Uterus (tissue), 3 donors: ENCODE measurements at regions not wholly inside any gene's neighbourhood (a gene's known extent, or its start where the extent isn't known, plus 50 kb on each side); places are given as distances from the start of the nearest gene placed in this dataset.

ENCODE experiments used
- DNase-seq, 2 donors: peaks; one replicate each; pipeline ENCODE4 v3.0.0-alpha.2; 2019 to 2020
- H3K27ac ChIP-seq, 2 donors: fragments of 200-600 bp; sonication (generic); 1 replicate in 1 of 2; 2 replicates in 1 of 2; pipeline ENCODE4 v1.5.1; 2016 to 2018
- H3K27me3 ChIP-seq, 2 donors: fragments of 200-600 bp; sonication (generic); one replicate each; pipeline ENCODE4 v1.5.1; 2018 to 2019; ENCODE audit warnings: control low read depth in 1 of 2
- H3K36me3 ChIP-seq, 2 donors: fragments of 200-600 bp; sonication (generic); one replicate each; pipeline ENCODE4 v1.5.1; 2019; ENCODE audit warnings: control low read depth in 1 of 2
- H3K4me1 ChIP-seq, 2 donors: fragments of 200-600 bp; sonication (generic); one replicate each; pipeline ENCODE4 v1.5.1; 2018 to 2019; ENCODE audit warnings: control low read depth in 1 of 2
- H3K4me3 ChIP-seq, 2 donors: fragments of 200-600 bp; sonication (generic); 1 replicate in 1 of 2; 2 replicates in 1 of 2; pipeline ENCODE4 v1.5.1; 2018 to 2019; ENCODE audit warnings: mild to moderate bottlenecking in 1 of 2
- H3K9me3 ChIP-seq, 2 donors: fragments of 200-600 bp; sonication (generic); one replicate each; pipeline ENCODE4 v1.5.1; 2019; ENCODE audit warnings: control low read depth in 1 of 2
- POLR2A ChIP-seq, 2 donors: fragments of 450-650 bp; IDR thresholded peaks; one replicate each; pipeline ENCODE4 v1.6.1; 2016; ENCODE audit warnings: antibody characterized with exemption in 2 of 2, mild to moderate bottlenecking in 1 of 2, moderate library complexity in 1 of 2
- intact Hi-C: fragments of 100-400 bp; cut with DNase I; formaldehyde crosslinking; loops from one replicate; pipeline ENCODE4 v1.15.1; 2023; ENCODE audit warnings: low total_unique reads
- TF ChIP-seq, protein P1 (sequence below), 4 experiments: fragments of 200-600 bp in 2 of 4; fragments of 450-650 bp in 2 of 4; sonication (generic) in 2 of 4; IDR thresholded peaks; one replicate each; pipeline ENCODE4 v1.5.1; 2016 to 2019; ENCODE audit warnings: antibody characterized with exemption in 4 of 4, mild to moderate bottlenecking in 2 of 4, moderate library complexity in 1 of 4
- donor health status: DM: yes; HTN: yes; CAD: no.

DNA sequence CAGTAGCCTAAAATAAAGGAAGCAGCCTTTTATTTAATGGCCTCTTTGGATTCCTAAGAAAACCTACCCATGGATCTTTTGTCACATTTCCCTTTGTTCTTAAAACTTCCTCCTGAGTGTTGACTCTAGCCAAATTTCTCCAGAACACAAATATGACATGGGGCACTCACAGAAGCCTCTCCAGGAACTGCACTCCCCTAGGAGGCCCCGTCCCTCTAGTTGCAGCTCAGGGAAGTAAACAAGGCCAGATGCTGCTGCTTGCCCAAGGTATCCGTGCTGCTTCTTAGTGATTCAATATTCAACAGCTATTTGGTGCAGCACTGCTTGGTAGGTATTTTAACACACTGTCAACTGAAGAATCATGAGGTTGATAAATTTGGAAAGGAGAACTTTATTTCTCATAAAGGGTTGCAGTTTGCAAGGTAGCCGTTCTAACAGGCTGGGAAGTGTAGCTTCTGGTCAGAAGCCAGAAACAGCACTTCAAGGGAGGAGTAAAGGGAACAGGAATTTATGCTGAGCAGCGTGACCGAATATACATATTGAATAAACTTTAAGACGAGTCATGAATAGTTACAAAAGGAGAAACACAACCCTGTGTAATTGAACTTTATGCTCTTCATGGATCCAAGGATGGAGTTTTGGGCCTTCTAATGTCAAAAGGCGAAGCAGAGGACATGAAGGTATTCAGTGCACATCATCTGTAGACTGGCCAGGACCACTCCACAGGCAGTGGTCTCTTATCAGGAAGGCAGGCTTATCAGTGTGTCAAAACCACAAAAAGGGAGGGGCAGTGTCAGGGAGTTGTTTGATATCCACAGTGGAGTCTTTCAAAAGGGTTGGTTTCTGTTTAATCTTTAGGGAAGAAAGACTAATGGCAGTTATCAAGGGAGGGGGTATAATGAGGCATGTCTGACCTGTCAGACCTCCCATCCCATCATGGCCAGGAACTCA is 63.3 kb downstream of the CD24 start:
- no peaks in the 10 kb centered on the region for H3K9me3 ChIP-seq
- no peak for DNase-seq
- intact Hi-C loops = no loop called here

DNA sequence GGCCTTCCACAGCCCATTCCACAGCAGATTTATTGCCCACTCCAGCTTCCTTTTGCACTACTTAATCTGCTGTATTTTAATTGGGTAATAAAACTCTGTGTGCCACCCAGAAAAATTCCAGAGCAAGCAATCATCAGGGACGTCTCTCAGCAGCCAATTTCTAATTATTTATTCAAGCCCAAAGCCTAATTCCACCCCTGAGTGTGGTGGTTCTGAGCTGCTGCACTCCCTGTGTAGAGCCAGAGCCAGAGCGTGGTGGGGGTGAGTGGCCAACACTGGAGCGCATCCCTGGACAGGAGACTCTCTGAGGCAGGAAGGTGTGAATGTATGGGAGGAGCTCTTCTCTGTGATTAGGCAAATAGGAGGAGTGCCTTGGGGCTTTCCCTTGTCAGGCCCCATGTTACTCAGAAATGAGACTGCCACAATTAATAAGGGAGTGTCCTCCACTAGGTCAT is 66.1 kb downstream of the CD24 start:
- DNase-seq = no peak

More for the DNA sequence above, 63.3 kb downstream of the CD24 start:
- Histone ChIP-seq H3K4me3 (no peak overlapping the region), H3K27me3 (no peaks in the 10 kb centered on the region), H3K36me3 (no peaks in the 10 kb centered on the region), H3K27ac (no peak overlapping the region), H3K4me1 (no peaks in the 10 kb centered on the region)
- TF ChIP-seq, protein P1, sequence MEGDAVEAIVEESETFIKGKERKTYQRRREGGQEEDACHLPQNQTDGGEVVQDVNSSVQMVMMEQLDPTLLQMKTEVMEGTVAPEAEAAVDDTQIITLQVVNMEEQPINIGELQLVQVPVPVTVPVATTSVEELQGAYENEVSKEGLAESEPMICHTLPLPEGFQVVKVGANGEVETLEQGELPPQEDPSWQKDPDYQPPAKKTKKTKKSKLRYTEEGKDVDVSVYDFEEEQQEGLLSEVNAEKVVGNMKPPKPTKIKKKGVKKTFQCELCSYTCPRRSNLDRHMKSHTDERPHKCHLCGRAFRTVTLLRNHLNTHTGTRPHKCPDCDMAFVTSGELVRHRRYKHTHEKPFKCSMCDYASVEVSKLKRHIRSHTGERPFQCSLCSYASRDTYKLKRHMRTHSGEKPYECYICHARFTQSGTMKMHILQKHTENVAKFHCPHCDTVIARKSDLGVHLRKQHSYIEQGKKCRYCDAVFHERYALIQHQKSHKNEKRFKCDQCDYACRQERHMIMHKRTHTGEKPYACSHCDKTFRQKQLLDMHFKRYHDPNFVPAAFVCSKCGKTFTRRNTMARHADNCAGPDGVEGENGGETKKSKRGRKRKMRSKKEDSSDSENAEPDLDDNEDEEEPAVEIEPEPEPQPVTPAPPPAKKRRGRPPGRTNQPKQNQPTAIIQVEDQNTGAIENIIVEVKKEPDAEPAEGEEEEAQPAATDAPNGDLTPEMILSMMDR (IDR thresholded peaks at IDR 0.05) = no peak
- TF ChIP-seq POLR2A (IDR thresholded peaks at IDR 0.05) = no peak

GRCh38 chr6:106907754-106908153 is 66.8 kb downstream of the CD24 start:
- no peaks in the 10 kb centered on the region for H3K4me1 ChIP-seq
- intact Hi-C loops = no loop called here
- no peak for DNase-seq
- H3K27me3 ChIP-seq = no peaks in the 10 kb centered on the region
- no peaks in the 10 kb centered on the region for H3K36me3 ChIP-seq
- no peak for TF ChIP-seq POLR2A (IDR thresholded peaks at IDR 0.05)
- TF ChIP-seq, protein P1 (IDR thresholded peaks at IDR 0.05) = no peak
- H3K4me3 ChIP-seq = no peak overlapping the region
- no peak overlapping the region for H3K27ac ChIP-seq
- no peaks in the 10 kb centered on the region for H3K9me3 ChIP-seq

More for the DNA sequence above, 66.1 kb downstream of the CD24 start:
- intact Hi-C loops = no loop called here
- Histone ChIP-seq H3K27ac (no peak overlapping the region), H3K27me3 (no peaks in the 10 kb centered on the region), H3K9me3 (no peaks in the 10 kb centered on the region), H3K36me3 (no peaks in the 10 kb centered on the region), H3K4me3 (no peak overlapping the region), H3K4me1 (no peaks in the 10 kb centered on the region)
- TF ChIP-seq POLR2A (IDR thresholded peaks at IDR 0.05) = no peak
- TF ChIP-seq, protein P1 (IDR thresholded peaks at IDR 0.05) = no peak

GRCh38 chr6:106906232-106906631 is 68.3 kb downstream of the CD24 start:
- intact Hi-C loops = no loop called here
- no peaks in the 10 kb centered on the region for H3K9me3 ChIP-seq
- no peaks in the 10 kb centered on the region for H3K36me3 ChIP-seq
- TF ChIP-seq POLR2A (IDR thresholded peaks at IDR 0.05) = no peak
- TF ChIP-seq, protein P1 (IDR thresholded peaks at IDR 0.05) = no peak
- no peak for DNase-seq
- H3K27me3 ChIP-seq = no peaks in the 10 kb centered on the region
- H3K27ac ChIP-seq = no peak overlapping the region
- no peaks in the 10 kb centered on the region for H3K4me1 ChIP-seq
- H3K4me3 ChIP-seq = no peak overlapping the region

DNA sequence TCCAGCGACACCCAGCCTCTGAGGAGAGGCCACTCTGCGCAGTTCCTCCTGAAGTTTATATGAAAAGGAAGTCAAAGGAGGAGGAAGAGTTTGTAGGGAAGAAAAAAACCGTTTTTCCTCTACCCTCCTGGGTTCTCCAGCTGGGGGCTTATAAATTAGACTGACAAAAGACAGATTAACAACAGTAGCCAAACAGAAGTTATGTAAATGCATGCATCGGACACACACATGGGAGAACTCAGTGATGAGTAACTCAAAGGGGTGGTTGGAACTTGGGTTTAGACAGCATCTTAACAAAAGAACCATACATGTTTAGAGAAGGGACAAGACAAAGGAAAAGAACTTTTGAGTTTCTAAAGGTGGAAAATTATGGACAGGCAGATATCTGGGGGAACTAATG is 71.2 kb downstream of the CD24 start:
- DNase-seq = no peak
- no peak overlapping the region for H3K27ac ChIP-seq
- H3K9me3 ChIP-seq = no peaks in the 10 kb centered on the region
- no peaks in the 10 kb centered on the region for H3K27me3 ChIP-seq
- H3K36me3 ChIP-seq = no peaks in the 10 kb centered on the region
- H3K4me1 ChIP-seq = no peaks in the 10 kb centered on the region
- intact Hi-C loops = no loop called here
- TF ChIP-seq, protein P1 (IDR thresholded peaks at IDR 0.05) = no peak
- no peak for TF ChIP-seq POLR2A (IDR thresholded peaks at IDR 0.05)
- no peak overlapping the region for H3K4me3 ChIP-seq
